ENCODE measurements at regions not wholly inside any gene's neighbourhood (a gene's known extent, or its start where the extent isn't known, plus 50 kb on each side); places are given as distances from the start of the nearest gene placed in this dataset.

DNA sequence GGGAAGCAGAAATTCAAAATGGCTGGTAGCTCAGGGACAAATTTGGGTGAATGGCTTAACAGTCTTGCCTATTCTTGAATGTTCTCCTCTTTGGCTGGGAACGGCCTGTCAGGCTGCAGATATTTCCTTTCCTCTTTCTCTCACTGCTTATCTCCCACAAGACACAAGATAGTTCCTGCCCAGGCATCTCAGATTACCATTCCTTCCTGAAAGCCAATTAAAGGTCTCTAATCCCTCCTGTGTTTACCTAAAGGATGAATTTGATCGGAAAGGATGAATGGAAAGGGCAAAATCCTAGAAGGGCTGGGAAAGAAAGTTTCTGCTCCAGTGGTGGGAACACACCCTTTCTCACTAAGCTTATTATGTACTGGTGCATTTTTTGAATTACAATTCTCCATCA, 95.9 kb upstream of the JAG1 start:
- ChIA-PET POLR2A (no interaction called here), CTCF (no interaction called here)
- ATAC-seq (peak; percentile 62), DNase-seq (ENCODE audit: low spot score) (no peak)
- peaks cover 34% of the 10 kb centered on the region for H3K4me1 Mint-ChIP-seq
- no peaks in the 10 kb centered on the region for H3K36me3 Mint-ChIP-seq
- H3K27me3 Mint-ChIP-seq (ENCODE audit: low read depth) = no peaks in the 10 kb centered on the region; the same call in none of the 2 replicates
- TF ChIP-seq, protein P1, sequence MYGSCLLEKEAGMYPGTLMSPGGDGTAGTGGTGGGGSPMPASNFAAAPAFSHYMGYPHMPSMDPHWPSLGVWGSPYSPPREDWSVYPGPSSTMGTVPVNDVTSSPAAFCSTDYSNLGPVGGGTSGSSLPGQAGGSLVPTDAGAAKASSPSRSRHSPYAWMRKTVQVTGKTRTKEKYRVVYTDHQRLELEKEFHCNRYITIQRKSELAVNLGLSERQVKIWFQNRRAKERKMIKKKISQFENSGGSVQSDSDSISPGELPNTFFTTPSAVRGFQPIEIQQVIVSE (CRISPR knock-in tag; IDR thresholded peaks at IDR 0.05; ENCODE audit: borderline replicate concordance) = no peak
- H3K27ac Mint-ChIP-seq = no peak overlapping the region
- peaks cover 4% of the 10 kb centered on the region; the same call in 1 of the 2 replicates for H3K9me3 Mint-ChIP-seq
- no peak overlapping the region for H3K4me3 Mint-ChIP-seq

- Mint-ChIP-seq H3K4me3 (no peak overlapping the region), H3K4me1 (peaks cover 32% of the 10 kb centered on the region), H3K27me3 (ENCODE audit: low read depth) (no peaks in the 10 kb centered on the region; the same call in none of the 2 replicates), H3K36me3 (no peaks in the 10 kb centered on the region), H3K9me3 (peaks cover 4% of the 10 kb centered on the region; the same call in 1 of the 2 replicates), H3K27ac (no peak overlapping the region)
- ChIA-PET POLR2A (no interaction called here), CTCF (no interaction called here)
- ATAC-seq (no peak), DNase-seq (ENCODE audit: low spot score) (no peak)
- no peak for TF ChIP-seq CREB1 (CRISPR knock-in tag; IDR thresholded peaks at IDR 0.05)
- TF ChIP-seq, protein P2, sequence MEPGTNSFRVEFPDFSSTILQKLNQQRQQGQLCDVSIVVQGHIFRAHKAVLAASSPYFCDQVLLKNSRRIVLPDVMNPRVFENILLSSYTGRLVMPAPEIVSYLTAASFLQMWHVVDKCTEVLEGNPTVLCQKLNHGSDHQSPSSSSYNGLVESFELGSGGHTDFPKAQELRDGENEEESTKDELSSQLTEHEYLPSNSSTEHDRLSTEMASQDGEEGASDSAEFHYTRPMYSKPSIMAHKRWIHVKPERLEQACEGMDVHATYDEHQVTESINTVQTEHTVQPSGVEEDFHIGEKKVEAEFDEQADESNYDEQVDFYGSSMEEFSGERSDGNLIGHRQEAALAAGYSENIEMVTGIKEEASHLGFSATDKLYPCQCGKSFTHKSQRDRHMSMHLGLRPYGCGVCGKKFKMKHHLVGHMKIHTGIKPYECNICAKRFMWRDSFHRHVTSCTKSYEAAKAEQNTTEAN (CRISPR knock-in tag; IDR thresholded peaks at IDR 0.05) = no peak
- no peak for TF ChIP-seq KAT7 (CRISPR knock-in tag; IDR thresholded peaks at IDR 0.05; ENCODE audit: borderline replicate concordance)
- no peak for TF ChIP-seq NFYB (CRISPR knock-in tag; conservative IDR thresholded peaks at IDR 0.05; ENCODE audit: low read depth)
- TF ChIP-seq CBFB (CRISPR knock-in tag; IDR thresholded peaks at IDR 0.05; ENCODE audit: low read depth) = no peak
- no peak for TF ChIP-seq ESRRA (CRISPR knock-in tag; IDR thresholded peaks at IDR 0.05; ENCODE audit: borderline replicate concordance)
- TF ChIP-seq, protein P3, sequence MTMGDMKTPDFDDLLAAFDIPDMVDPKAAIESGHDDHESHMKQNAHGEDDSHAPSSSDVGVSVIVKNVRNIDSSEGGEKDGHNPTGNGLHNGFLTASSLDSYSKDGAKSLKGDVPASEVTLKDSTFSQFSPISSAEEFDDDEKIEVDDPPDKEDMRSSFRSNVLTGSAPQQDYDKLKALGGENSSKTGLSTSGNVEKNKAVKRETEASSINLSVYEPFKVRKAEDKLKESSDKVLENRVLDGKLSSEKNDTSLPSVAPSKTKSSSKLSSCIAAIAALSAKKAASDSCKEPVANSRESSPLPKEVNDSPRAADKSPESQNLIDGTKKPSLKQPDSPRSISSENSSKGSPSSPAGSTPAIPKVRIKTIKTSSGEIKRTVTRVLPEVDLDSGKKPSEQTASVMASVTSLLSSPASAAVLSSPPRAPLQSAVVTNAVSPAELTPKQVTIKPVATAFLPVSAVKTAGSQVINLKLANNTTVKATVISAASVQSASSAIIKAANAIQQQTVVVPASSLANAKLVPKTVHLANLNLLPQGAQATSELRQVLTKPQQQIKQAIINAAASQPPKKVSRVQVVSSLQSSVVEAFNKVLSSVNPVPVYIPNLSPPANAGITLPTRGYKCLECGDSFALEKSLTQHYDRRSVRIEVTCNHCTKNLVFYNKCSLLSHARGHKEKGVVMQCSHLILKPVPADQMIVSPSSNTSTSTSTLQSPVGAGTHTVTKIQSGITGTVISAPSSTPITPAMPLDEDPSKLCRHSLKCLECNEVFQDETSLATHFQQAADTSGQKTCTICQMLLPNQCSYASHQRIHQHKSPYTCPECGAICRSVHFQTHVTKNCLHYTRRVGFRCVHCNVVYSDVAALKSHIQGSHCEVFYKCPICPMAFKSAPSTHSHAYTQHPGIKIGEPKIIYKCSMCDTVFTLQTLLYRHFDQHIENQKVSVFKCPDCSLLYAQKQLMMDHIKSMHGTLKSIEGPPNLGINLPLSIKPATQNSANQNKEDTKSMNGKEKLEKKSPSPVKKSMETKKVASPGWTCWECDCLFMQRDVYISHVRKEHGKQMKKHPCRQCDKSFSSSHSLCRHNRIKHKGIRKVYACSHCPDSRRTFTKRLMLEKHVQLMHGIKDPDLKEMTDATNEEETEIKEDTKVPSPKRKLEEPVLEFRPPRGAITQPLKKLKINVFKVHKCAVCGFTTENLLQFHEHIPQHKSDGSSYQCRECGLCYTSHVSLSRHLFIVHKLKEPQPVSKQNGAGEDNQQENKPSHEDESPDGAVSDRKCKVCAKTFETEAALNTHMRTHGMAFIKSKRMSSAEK (CRISPR knock-in tag; IDR thresholded peaks at IDR 0.05; ENCODE audit: borderline replicate concordance) = no peak
- TF ChIP-seq CREM (CRISPR knock-in tag; IDR thresholded peaks at IDR 0.05) = no peak
- TF ChIP-seq, protein P4, sequence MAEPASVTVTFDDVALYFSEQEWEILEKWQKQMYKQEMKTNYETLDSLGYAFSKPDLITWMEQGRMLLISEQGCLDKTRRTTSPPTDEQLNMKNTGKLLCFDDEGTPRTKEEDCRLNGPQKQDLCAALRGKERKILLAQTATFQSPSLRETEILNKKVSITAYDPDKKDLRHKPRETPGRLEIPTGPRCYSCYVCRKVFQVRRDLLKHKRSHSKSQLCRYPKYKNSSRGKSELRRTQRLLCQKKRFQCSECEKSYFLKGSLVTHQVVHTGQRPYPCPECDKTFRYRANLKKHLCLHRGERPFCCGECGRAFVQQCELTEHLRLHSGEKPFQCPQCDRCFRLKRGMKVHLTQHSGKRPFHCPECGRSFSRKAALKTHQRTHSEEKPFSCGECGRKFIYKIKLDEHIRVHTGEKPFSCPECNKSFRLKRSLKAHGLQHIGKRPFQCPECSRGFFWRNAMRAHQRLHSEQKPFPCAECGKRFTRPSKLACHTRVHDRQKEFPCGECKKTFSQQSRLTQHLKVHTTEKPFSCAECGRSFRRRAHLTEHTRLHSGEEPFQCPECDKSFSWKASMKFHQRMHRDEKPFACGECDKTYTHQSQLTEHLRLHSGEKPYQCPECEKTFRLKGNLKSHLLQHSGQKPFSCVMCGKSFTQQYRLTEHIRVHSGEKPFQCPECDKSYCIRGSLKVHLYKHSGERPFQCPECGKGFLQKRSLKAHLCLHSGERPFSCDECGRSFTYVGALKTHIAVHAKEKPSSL (CRISPR knock-in tag; conservative IDR thresholded peaks at IDR 0.05) = no peak
- TF ChIP-seq, protein P5, sequence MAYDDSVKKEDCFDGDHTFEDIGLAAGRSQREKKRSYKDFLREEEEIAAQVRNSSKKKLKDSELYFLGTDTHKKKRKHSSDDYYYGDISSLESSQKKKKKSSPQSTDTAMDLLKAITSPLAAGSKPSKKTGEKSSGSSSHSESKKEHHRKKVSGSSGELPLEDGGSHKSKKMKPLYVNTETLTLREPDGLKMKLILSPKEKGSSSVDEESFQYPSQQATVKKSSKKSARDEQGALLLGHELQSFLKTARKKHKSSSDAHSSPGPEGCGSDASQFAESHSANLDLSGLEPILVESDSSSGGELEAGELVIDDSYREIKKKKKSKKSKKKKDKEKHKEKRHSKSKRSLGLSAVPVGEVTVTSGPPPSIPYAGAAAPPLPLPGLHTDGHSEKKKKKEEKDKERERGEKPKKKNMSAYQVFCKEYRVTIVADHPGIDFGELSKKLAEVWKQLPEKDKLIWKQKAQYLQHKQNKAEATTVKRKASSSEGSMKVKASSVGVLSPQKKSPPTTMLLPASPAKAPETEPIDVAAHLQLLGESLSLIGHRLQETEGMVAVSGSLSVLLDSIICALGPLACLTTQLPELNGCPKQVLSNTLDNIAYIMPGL (CRISPR knock-in tag; IDR thresholded peaks at IDR 0.05) = no peak
- no peak for TF ChIP-seq ATF1 (CRISPR knock-in tag; IDR thresholded peaks at IDR 0.05)
- TF ChIP-seq HMGA2 (CRISPR knock-in tag; IDR thresholded peaks at IDR 0.05) = no peak
Measured at GRCh38 chr20:10770753-10771152, 97.0 kb upstream of the JAG1 start.
